Neural progenitor cell (in vitro differentiated cells): ENCODE measurements at regions not wholly inside any gene's neighbourhood (a gene's known extent, or its start where the extent isn't known, plus 50 kb on each side); places are given as distances from the start of the nearest gene placed in this dataset.

Source experiments
- EZH2 ChIP-seq: fragments of 200-600 bp; sonication (generic); IDR thresholded peaks from 2 replicates; pipeline ENCODE4 v1.6.1; 2017; ENCODE audit warnings: antibody characterized with exemption, mild to moderate bottlenecking, moderate library complexity
- EZH2phosphoT487 ChIP-seq: fragments of 200-600 bp; sonication (generic); IDR thresholded peaks from 2 replicates; pipeline ENCODE4 v1.6.1; 2017; ENCODE audit warnings: antibody characterized with exemption
- TF ChIP-seq, protein P1 (sequence below): fragments of 200-600 bp; sonication (generic); IDR thresholded peaks from 2 replicates; pipeline ENCODE4 v1.5.1; 2017; ENCODE audit warnings: antibody characterized with exemption, mild to moderate bottlenecking

DNA sequence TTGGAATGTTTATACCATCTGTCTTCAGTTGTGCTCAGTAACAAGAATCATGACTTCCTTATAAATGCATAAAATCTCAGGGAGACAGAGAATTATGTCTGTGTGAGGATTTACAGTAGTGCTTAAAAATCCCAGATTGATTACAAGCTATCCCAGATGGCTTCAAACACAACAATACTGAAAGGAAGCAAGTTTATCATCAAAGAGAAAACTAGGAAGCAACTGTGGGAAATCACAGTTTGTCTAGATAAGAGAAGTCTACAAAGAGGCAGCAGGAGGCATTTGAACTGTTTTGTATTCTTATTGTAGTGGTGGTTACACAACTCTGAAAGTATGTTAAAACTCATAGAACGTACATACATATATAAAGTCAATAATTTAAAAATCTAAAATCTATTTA is 104.4 kb upstream of the SALL4 start:
- TF ChIP-seq, protein P1, sequence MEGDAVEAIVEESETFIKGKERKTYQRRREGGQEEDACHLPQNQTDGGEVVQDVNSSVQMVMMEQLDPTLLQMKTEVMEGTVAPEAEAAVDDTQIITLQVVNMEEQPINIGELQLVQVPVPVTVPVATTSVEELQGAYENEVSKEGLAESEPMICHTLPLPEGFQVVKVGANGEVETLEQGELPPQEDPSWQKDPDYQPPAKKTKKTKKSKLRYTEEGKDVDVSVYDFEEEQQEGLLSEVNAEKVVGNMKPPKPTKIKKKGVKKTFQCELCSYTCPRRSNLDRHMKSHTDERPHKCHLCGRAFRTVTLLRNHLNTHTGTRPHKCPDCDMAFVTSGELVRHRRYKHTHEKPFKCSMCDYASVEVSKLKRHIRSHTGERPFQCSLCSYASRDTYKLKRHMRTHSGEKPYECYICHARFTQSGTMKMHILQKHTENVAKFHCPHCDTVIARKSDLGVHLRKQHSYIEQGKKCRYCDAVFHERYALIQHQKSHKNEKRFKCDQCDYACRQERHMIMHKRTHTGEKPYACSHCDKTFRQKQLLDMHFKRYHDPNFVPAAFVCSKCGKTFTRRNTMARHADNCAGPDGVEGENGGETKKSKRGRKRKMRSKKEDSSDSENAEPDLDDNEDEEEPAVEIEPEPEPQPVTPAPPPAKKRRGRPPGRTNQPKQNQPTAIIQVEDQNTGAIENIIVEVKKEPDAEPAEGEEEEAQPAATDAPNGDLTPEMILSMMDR: no peak
- TF ChIP-seq EZH2phosphoT487 (no peak), EZH2 (no peak)
